ENCODE measurements at regions not wholly inside any gene's neighbourhood (a gene's known extent, or its start where the extent isn't known, plus 50 kb on each side); places are given as distances from the start of the nearest gene placed in this dataset.
"Not testable (repeated sequence)": the region's sequence is repeated elsewhere in the genome, so short reads cannot be mapped to it uniquely, and the experiment has no call there.

GRCh38 chr16:88245241-88246081 is 137.3 kb upstream of the ZNF469 start:
- H3K27ac ChIP-seq (ENCODE audit: low read length) = not testable (repeated sequence)

GRCh38 chr16:88246955-88247582 is 135.7 kb upstream of the ZNF469 start:
- H3K27me3 ChIP-seq (ENCODE audit: control insufficient read depth in 1 of 2, insufficient read depth in 2 of 2, low read length in 2 of 2); H3K9me3 ChIP-seq (ENCODE audit: control insufficient read depth in 2 of 2, low read length in 2 of 2); H3K27ac ChIP-seq (ENCODE audit: low read length); H3K9ac ChIP-seq (ENCODE audit: low read length in 2 of 2); H3K4me3 ChIP-seq (ENCODE audit: low read length in 2 of 2); H3K36me3 ChIP-seq (ENCODE audit: control insufficient read depth in 2 of 2, insufficient read depth in 2 of 2, low read length in 2 of 2): not testable (repeated sequence)
- peaks cover 18% of the 10 kb centered on the region for H3K4me1 ChIP-seq (ENCODE audit: control insufficient read depth, insufficient read depth, low read length)

More at GRCh38 chr16:88245241-88246081, 137.3 kb upstream of the ZNF469 start:
- H3K4me3 ChIP-seq (ENCODE audit: low read length in 2 of 2); H3K27me3 ChIP-seq (ENCODE audit: control insufficient read depth in 1 of 2, insufficient read depth in 2 of 2, low read length in 2 of 2); H3K9ac ChIP-seq (ENCODE audit: low read length in 2 of 2); H3K36me3 ChIP-seq (ENCODE audit: control insufficient read depth in 2 of 2, insufficient read depth in 2 of 2, low read length in 2 of 2); H3K9me3 ChIP-seq (ENCODE audit: control insufficient read depth in 2 of 2, low read length in 2 of 2): not testable (repeated sequence)
- peaks cover 18% of the 10 kb centered on the region for H3K4me1 ChIP-seq (ENCODE audit: control insufficient read depth, insufficient read depth, low read length)

- not testable (repeated sequence) for H3K27me3 ChIP-seq (ENCODE audit: control insufficient read depth in 1 of 2, insufficient read depth in 2 of 2, low read length in 2 of 2); H3K36me3 ChIP-seq (ENCODE audit: control insufficient read depth in 2 of 2, insufficient read depth in 2 of 2, low read length in 2 of 2); H3K9me3 ChIP-seq (ENCODE audit: control insufficient read depth in 2 of 2, low read length in 2 of 2); H3K27ac ChIP-seq (ENCODE audit: low read length); H3K4me3 ChIP-seq (ENCODE audit: low read length in 2 of 2); H3K9ac ChIP-seq (ENCODE audit: low read length in 2 of 2)
- peaks cover 14% of the 10 kb centered on the region for H3K4me1 ChIP-seq (ENCODE audit: control insufficient read depth, insufficient read depth, low read length)
Observed at GRCh38 chr16:88247583-88247966, 135.2 kb upstream of the ZNF469 start.

GRCh38 chr16:88248761-88249160 is 134.0 kb upstream of the ZNF469 start:
- H3K27ac ChIP-seq (ENCODE audit: low read length); H3K9me3 ChIP-seq (ENCODE audit: control insufficient read depth in 2 of 2, low read length in 2 of 2); H3K27me3 ChIP-seq (ENCODE audit: control insufficient read depth in 1 of 2, insufficient read depth in 2 of 2, low read length in 2 of 2); H3K36me3 ChIP-seq (ENCODE audit: control insufficient read depth in 2 of 2, insufficient read depth in 2 of 2, low read length in 2 of 2); H3K4me3 ChIP-seq (ENCODE audit: low read length in 2 of 2); H3K9ac ChIP-seq (ENCODE audit: low read length in 2 of 2): not testable (repeated sequence)
- peaks cover 11% of the 10 kb centered on the region for H3K4me1 ChIP-seq (ENCODE audit: control insufficient read depth, insufficient read depth, low read length)

DNA sequence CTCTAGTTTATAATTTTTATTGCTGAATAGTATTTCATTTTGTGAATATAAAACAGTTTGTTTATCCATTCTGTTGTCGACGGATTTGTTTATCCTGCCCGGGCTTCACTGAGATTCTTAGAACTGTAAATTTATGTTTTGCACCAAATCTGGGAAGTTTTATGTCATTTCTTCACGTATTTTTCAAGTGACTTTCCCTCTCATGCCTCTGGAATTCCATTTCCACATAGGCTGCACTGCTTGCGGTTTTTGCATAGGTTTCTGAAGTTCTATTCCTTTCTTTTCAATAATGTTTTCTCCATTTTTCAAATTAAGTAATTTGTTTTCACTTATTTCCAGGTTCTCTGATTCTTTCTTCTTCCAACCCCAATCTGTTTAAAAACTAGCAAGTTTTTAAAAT is 132.4 kb upstream of the ZNF469 start:
- not testable (repeated sequence) for H3K4me3 ChIP-seq (ENCODE audit: low read length in 2 of 2); H3K9ac ChIP-seq (ENCODE audit: low read length in 2 of 2); H3K27me3 ChIP-seq (ENCODE audit: control insufficient read depth in 1 of 2, insufficient read depth in 2 of 2, low read length in 2 of 2); H3K4me1 ChIP-seq (ENCODE audit: control insufficient read depth, insufficient read depth, low read length); H3K9me3 ChIP-seq (ENCODE audit: control insufficient read depth in 2 of 2, low read length in 2 of 2); H3K36me3 ChIP-seq (ENCODE audit: control insufficient read depth in 2 of 2, insufficient read depth in 2 of 2, low read length in 2 of 2); H3K27ac ChIP-seq (ENCODE audit: low read length)

DNA sequence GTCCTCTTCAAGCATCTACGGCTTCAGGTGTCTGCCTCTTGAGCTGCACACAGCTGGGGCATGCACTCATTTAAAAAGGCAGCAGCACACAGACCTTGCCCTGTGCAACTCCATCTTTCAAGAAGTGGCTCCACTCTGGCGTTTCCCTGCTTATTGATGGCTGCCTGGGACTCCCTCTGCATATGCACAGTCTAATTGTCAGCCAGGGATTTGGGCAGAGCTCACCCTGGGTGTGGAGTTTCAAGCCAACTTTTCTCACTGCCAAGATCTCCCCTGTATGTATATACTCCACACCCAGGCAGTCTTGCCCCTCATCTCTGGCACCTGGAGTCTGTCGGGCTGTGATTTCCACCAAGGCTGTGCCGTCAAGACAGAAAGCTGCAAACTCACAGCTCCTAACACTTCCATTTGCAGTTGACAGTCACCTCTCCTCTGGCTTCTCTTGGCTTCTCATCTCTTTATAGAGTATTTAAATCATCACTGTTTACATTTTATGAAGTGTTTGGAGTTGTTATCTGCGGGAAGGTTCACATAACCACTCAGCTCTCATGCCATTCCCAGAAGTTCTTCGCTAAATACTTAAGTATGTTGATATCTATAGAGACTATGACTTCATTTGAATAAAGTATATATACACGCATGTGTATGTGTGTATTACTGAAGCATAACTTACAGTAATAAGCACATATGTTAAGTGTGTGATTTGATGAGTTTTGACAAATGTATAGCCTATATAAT is 130.5 kb upstream of the ZNF469 start:
- not testable (repeated sequence) for H3K4me3 ChIP-seq (ENCODE audit: low read length in 2 of 2)

GRCh38 chr16:88258141-88258540 is 124.6 kb upstream of the ZNF469 start:
- H3K27ac ChIP-seq (ENCODE audit: low read length); H3K4me1 ChIP-seq (ENCODE audit: control insufficient read depth, insufficient read depth, low read length); H3K27me3 ChIP-seq (ENCODE audit: control insufficient read depth in 1 of 2, insufficient read depth in 2 of 2, low read length in 2 of 2); H3K36me3 ChIP-seq (ENCODE audit: control insufficient read depth in 2 of 2, insufficient read depth in 2 of 2, low read length in 2 of 2); H3K4me3 ChIP-seq (ENCODE audit: low read length in 2 of 2); H3K9me3 ChIP-seq (ENCODE audit: control insufficient read depth in 2 of 2, low read length in 2 of 2); H3K9ac ChIP-seq (ENCODE audit: low read length in 2 of 2): not testable (repeated sequence)

More for the DNA sequence above, 130.5 kb upstream of the ZNF469 start:
- not testable (repeated sequence) for H3K36me3 ChIP-seq (ENCODE audit: control insufficient read depth in 2 of 2, insufficient read depth in 2 of 2, low read length in 2 of 2); H3K27me3 ChIP-seq (ENCODE audit: control insufficient read depth in 1 of 2, insufficient read depth in 2 of 2, low read length in 2 of 2); H3K9ac ChIP-seq (ENCODE audit: low read length in 2 of 2); H3K27ac ChIP-seq (ENCODE audit: low read length); H3K9me3 ChIP-seq (ENCODE audit: control insufficient read depth in 2 of 2, low read length in 2 of 2); H3K4me1 ChIP-seq (ENCODE audit: control insufficient read depth, insufficient read depth, low read length)

DNA sequence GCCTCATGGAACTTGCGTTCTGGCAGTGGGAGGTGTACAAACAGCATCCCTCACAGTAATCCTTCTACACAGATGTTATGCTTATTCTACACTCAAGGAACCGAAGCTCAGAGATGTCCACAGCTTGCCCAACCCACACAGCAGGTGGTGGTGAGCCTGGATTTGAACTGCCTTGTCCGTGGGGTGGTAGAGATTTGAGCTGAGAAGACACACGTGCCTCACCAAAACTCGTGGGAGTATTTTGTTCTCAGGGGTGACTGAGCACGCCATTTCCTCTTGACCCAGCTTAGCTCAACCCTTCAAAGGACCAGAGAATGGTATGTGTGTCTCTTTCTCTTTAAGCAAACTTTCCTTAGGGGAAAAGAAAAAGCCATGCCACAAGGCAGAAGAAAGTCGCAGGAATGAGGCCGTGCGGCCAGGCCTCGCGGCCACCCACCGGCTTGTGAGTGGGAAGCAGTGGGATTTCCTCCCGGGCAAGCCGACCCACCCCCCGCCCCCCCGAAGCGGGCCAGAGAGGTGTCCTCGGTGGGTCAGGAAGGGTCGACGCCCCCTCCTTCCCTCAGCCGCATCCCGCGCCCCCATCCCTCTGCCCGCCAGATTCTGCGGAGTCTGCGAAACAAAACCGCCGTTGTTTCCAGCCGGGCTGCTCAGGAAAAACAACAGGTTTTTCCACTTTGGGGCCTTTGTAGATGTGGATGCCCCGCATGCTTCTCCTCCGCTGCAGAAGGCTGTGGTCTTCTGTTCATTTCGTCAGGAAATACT is 123.8 kb upstream of the ZNF469 start:
- H3K27ac ChIP-seq (ENCODE audit: low read length) = not testable (repeated sequence)

GRCh38 chr16:88259538-88259937 is 123.2 kb upstream of the ZNF469 start:
- H3K9me3 ChIP-seq (ENCODE audit: control insufficient read depth in 2 of 2, low read length in 2 of 2); H3K4me3 ChIP-seq (ENCODE audit: low read length in 2 of 2); H3K4me1 ChIP-seq (ENCODE audit: control insufficient read depth, insufficient read depth, low read length); H3K27me3 ChIP-seq (ENCODE audit: control insufficient read depth in 1 of 2, insufficient read depth in 2 of 2, low read length in 2 of 2); H3K36me3 ChIP-seq (ENCODE audit: control insufficient read depth in 2 of 2, insufficient read depth in 2 of 2, low read length in 2 of 2); H3K9ac ChIP-seq (ENCODE audit: low read length in 2 of 2); H3K27ac ChIP-seq (ENCODE audit: low read length): not testable (repeated sequence)

More for the DNA sequence above, 123.8 kb upstream of the ZNF469 start:
- H3K4me1 ChIP-seq (ENCODE audit: control insufficient read depth, insufficient read depth, low read length); H3K9me3 ChIP-seq (ENCODE audit: control insufficient read depth in 2 of 2, low read length in 2 of 2); H3K36me3 ChIP-seq (ENCODE audit: control insufficient read depth in 2 of 2, insufficient read depth in 2 of 2, low read length in 2 of 2); H3K9ac ChIP-seq (ENCODE audit: low read length in 2 of 2); H3K4me3 ChIP-seq (ENCODE audit: low read length in 2 of 2); H3K27me3 ChIP-seq (ENCODE audit: control insufficient read depth in 1 of 2, insufficient read depth in 2 of 2, low read length in 2 of 2): not testable (repeated sequence)

GRCh38 chr16:88260146-88260545 is 122.6 kb upstream of the ZNF469 start:
- H3K27ac ChIP-seq (ENCODE audit: low read length); H3K9ac ChIP-seq (ENCODE audit: low read length in 2 of 2); H3K4me3 ChIP-seq (ENCODE audit: low read length in 2 of 2); H3K9me3 ChIP-seq (ENCODE audit: control insufficient read depth in 2 of 2, low read length in 2 of 2); H3K36me3 ChIP-seq (ENCODE audit: control insufficient read depth in 2 of 2, insufficient read depth in 2 of 2, low read length in 2 of 2); H3K27me3 ChIP-seq (ENCODE audit: control insufficient read depth in 1 of 2, insufficient read depth in 2 of 2, low read length in 2 of 2): not testable (repeated sequence)
- peaks cover 12% of the 10 kb centered on the region for H3K4me1 ChIP-seq (ENCODE audit: control insufficient read depth, insufficient read depth, low read length)

Data from stomach smooth muscle (tissue), 2 donors.